Right atrium auricular region (tissue), 2 donors: ENCODE measurements at regions not wholly inside any gene's neighbourhood (a gene's known extent, or its start where the extent isn't known, plus 50 kb on each side); places are given as distances from the start of the nearest gene placed in this dataset.

Experiments used
- DNase-seq: peaks from one replicate; pipeline ENCODE4 v3.0.0-alpha.2; 2019; ENCODE audit warnings: low spot score
- H3K27ac ChIP-seq, 2 donors: fragments of 200-600 bp; sonication (generic); 1 replicate in 1 of 2; 2 replicates in 1 of 2; pipeline ENCODE4 v1.5.1; 2016 to 2019
- H3K27me3 ChIP-seq, 2 donors: fragments of 200-600 bp; sonication (generic); one replicate each; pipeline versions ENCODE4 v1.5.1 to v1.6.0; 2017 to 2019
- H3K36me3 ChIP-seq: fragments of 200-600 bp; sonication (generic); one replicate; pipeline ENCODE4 v1.5.1; 2016
- H3K4me1 ChIP-seq, 2 donors: fragments of 200-600 bp; sonication (generic); one replicate each; pipeline versions ENCODE4 v1.5.1 to v1.6.0; 2017 to 2019
- H3K4me3 ChIP-seq, 2 donors: fragments of 200-600 bp; sonication (generic); 1 replicate in 1 of 2; 2 replicates in 1 of 2; pipeline ENCODE4 v1.5.1; 2017 to 2019; ENCODE audit warnings: mild to moderate bottlenecking in 1 of 2, moderate library complexity in 1 of 2
- H3K9me3 ChIP-seq, 2 donors: fragments of 200-600 bp; sonication (generic); one replicate each; pipeline ENCODE4 v1.5.1; 2019
- TF ChIP-seq, protein P1 (sequence below), 2 donors: fragments of 200-600 bp; sonication (generic); IDR thresholded peaks; one replicate each; pipeline ENCODE4 v1.5.1; 2019; ENCODE audit warnings: antibody characterized with exemption in 2 of 2

- no peak overlapping the region for H3K27ac ChIP-seq
- no peak for DNase-seq
Observed at GRCh38 chr12:125983094-125983783, 918.0 kb downstream of the AACS start.

DNA sequence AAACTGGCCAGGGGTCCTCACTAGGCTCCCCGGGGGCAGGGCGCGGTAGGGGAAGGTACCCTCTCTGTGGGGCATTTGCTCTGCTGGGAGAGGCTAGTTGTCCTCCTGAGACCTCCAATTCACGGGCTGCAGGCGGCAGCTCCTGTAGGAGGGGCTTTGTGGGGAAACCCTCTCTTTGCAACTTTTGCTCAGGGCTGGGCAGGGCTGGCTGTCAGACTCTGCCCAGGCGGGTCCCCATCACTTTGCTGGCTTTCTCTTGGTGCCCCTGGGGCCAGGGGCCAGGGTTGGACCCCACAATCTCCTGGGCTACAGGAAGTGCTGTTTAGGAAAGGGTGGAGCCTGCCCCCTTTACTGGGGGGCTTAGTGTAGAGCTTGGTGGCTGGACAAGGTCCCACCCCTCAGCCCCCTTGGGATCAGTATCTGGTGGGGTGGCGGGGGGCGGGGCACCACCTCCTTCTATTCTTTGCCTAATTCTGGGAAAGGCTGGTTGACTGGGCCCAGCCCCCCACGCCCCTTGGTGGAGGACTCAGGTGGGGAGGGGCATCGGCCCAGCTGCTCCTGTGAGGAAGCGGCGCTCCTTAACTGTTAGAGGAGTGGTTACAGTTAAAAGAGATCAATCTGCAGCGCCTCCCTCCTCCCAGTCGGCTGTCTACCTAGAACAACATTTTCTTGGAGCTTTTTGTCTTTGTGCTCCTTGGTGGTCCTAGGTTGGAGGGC is 918.7 kb downstream of the AACS start:
- DNase-seq, result no peak

More at GRCh38 chr12:125983094-125983783, 918.0 kb downstream of the AACS start:
- peaks cover 0 to 10% of the 10 kb centered on the region in 2 donors for H3K4me1 ChIP-seq
- H3K4me3 ChIP-seq, result peak overlapping the region; percentile 39 to 56
- TF ChIP-seq, protein P1, sequence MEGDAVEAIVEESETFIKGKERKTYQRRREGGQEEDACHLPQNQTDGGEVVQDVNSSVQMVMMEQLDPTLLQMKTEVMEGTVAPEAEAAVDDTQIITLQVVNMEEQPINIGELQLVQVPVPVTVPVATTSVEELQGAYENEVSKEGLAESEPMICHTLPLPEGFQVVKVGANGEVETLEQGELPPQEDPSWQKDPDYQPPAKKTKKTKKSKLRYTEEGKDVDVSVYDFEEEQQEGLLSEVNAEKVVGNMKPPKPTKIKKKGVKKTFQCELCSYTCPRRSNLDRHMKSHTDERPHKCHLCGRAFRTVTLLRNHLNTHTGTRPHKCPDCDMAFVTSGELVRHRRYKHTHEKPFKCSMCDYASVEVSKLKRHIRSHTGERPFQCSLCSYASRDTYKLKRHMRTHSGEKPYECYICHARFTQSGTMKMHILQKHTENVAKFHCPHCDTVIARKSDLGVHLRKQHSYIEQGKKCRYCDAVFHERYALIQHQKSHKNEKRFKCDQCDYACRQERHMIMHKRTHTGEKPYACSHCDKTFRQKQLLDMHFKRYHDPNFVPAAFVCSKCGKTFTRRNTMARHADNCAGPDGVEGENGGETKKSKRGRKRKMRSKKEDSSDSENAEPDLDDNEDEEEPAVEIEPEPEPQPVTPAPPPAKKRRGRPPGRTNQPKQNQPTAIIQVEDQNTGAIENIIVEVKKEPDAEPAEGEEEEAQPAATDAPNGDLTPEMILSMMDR (IDR thresholded peaks at IDR 0.05), result no peak
- no peaks in the 10 kb centered on the region for H3K36me3 ChIP-seq
- H3K9me3 ChIP-seq, result no peaks in the 10 kb centered on the region
- H3K27me3 ChIP-seq, result no peaks in the 10 kb centered on the region

GRCh38 chr12:125988545-125988944 is 923.3 kb downstream of the AACS start:
- Histone ChIP-seq H3K4me3 (no peak overlapping the region), H3K27me3 (no peaks in the 10 kb centered on the region), H3K4me1 (peaks cover 0 to 9% of the 10 kb centered on the region in 2 donors), H3K9me3 (no peaks in the 10 kb centered on the region), H3K27ac (no peak overlapping the region), H3K36me3 (no peaks in the 10 kb centered on the region)
- TF ChIP-seq, protein P1 (IDR thresholded peaks at IDR 0.05), result no peak
- DNase-seq, result no peak

More for the DNA sequence above, 918.7 kb downstream of the AACS start:
- no peak overlapping the region for H3K27ac ChIP-seq
- TF ChIP-seq, protein P1 (IDR thresholded peaks at IDR 0.05), result no peak
- H3K36me3 ChIP-seq, result no peaks in the 10 kb centered on the region
- H3K27me3 ChIP-seq, result no peaks in the 10 kb centered on the region
- peak overlapping the region; percentile 39 to 56 for H3K4me3 ChIP-seq
- no peaks in the 10 kb centered on the region for H3K9me3 ChIP-seq
- peaks cover 0 to 10% of the 10 kb centered on the region in 2 donors for H3K4me1 ChIP-seq

- H3K4me1 ChIP-seq, result no peaks in the 10 kb centered on the region
- no peaks in the 10 kb centered on the region for H3K27me3 ChIP-seq
- no peak for DNase-seq
- no peak overlapping the region for H3K4me3 ChIP-seq
- TF ChIP-seq, protein P1 (IDR thresholded peaks at IDR 0.05), result no peak
- H3K9me3 ChIP-seq, result no peaks in the 10 kb centered on the region
- H3K36me3 ChIP-seq, result no peaks in the 10 kb centered on the region
- H3K27ac ChIP-seq, result no peak overlapping the region
Observed at GRCh38 chr12:125989696-125990095, 924.5 kb downstream of the AACS start.

GRCh38 chr12:125996443-125996842 is 931.2 kb downstream of the AACS start:
- Histone ChIP-seq H3K4me1 (no peaks in the 10 kb centered on the region), H3K4me3 (no peak overlapping the region), H3K27ac (no peak overlapping the region), H3K9me3 (no peaks in the 10 kb centered on the region), H3K36me3 (no peaks in the 10 kb centered on the region), H3K27me3 (no peaks in the 10 kb centered on the region)
- no peak for DNase-seq
- TF ChIP-seq, protein P1 (IDR thresholded peaks at IDR 0.05), result no peak
